DMS53 (cell line): ENCODE measurements at regions not wholly inside any gene's neighbourhood (a gene's known extent, or its start where the extent isn't known, plus 50 kb on each side); places are given as distances from the start of the nearest gene placed in this dataset.
"Not testable (repeated sequence)": the region's sequence is repeated elsewhere in the genome, so short reads cannot be mapped to it uniquely, and the experiment has no call there.

ENCODE experiments used
- DNase-seq: peaks from one replicate; lab custom pipeline; 2025; lab: John Stamatoyannopoulos, UW

DNA sequence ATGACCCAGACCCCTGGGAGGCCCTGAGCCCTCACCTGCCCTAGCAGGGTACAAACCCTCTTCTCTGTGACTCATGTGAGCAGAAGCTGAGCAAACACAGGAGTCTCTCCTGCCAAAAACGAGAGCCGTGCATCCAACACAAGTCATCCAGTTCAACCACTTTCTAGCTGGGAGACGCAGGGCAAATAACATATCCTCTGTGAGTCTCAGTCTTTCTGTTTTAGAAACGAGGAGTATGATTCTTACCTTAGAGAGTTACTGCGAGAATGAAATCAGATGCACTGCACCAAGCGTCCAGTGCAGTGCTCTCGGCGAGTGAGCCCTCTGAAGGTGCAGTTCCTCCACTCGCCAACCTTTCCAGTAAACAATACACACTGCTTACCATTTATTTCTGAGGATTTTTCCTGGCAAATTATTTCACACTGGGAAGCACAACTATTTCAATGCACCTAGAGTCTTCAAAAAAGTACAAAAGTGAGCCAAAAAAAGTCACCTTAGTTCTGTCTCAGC is 331.8 kb upstream of the MYT1L start:
- no peak for DNase-seq

DNA sequence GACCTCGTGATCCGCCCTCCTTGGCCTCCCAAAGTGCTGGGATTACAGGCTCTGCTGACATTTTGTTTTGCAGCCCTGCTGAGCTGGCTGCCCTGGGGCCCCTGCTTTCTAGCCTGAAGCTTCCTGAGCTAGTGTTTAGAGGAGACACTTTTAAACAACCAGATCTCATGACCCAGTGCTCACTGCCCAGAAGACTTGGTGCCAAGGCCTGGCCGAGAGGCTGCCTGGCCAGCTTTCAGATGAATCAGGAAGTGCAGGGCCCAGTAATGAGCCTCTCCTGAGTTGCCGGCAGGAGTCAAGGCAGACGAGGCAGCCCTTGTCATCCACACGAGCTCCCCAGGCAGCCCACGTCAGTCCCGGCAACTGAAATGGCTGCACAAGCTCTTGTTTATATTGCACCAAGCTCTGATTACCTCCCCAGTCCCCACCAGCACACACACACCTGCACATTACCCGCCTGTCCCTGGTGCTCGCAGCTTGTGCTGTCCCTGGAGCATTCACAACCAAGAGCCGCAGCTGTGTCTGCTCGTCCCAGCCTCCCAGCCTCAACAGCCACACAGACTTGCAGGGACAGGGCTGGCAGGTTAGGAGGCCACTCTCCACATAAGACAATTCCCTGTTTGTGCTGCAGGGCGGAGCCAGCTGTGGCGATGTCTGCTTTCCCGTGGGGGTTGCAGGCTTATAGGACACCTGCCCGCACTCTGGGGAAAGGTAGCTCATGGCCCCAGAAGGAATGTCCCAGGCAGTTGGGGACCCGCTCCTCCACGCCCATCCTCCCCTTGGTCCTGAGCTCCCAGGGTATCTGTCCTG is 331.2 kb upstream of the MYT1L start:
- DNase-seq = no peak

DNA sequence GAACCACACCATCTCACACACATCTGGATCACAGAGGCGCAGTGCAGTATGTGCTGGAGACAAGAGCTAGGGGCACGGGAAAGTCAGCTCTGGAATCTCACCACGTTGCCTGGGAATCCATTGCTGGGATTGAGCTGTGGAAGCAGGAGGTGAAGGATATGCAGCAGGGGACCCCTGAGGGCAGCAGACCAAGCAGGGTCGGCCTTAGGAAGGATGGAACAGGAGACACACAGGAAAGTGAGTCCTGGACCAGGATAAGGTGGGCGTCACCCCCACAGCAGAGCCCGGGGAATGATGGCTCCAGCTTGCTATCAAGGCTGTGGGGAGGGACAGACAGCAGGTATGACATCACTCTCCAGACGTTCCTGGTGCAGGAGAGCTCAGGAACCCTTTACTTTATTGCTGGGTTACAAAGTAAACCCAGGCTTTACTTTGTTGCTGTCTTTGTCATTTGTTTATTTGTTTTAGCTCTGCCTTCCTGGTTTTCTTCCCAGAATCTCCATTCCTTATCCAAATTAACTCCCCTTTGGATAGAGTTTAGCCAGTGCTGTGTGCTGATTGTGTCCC is 329.8 kb upstream of the MYT1L start:
- DNase-seq = no peak

DNA sequence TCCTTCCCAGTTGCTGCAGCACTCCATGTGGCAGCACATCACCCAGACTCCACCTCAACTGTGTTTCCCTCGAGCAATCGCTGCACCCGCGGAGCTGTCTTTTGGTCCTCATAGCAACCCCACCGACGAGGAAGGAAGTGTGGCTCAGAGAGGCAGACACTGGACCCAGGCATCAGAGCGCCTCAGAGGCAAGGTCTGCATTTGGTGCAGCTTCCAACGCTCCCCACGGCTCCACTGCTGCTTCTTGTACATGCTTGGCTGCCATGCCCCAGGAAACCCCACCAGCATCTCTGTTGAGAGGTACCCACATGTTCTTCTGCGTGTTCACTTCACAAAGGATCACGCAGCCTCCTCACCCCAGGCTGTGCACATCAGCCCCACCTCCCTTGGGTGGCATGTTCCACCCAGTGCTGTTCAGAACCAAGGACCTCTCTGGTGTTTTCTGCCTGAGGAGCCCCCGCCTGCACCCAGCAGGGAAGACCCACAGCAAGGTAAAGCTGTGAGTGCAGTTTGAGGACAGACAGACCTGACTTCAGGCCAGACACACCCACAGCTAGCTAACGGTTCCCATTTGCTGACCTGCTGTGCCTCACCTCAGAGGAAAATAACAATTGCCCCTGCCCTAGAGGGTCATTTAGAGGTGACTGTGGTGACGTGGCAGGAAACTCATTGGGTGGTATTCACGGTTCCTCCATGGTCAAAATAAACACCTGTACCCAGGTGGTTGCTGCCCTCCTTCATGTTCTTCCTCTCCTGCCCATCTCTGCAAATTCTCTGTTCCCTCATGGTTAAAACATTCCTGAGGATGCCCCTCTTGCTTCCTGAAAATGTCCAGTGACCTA is 326.3 kb upstream of the MYT1L start:
- DNase-seq = no peak

DNA sequence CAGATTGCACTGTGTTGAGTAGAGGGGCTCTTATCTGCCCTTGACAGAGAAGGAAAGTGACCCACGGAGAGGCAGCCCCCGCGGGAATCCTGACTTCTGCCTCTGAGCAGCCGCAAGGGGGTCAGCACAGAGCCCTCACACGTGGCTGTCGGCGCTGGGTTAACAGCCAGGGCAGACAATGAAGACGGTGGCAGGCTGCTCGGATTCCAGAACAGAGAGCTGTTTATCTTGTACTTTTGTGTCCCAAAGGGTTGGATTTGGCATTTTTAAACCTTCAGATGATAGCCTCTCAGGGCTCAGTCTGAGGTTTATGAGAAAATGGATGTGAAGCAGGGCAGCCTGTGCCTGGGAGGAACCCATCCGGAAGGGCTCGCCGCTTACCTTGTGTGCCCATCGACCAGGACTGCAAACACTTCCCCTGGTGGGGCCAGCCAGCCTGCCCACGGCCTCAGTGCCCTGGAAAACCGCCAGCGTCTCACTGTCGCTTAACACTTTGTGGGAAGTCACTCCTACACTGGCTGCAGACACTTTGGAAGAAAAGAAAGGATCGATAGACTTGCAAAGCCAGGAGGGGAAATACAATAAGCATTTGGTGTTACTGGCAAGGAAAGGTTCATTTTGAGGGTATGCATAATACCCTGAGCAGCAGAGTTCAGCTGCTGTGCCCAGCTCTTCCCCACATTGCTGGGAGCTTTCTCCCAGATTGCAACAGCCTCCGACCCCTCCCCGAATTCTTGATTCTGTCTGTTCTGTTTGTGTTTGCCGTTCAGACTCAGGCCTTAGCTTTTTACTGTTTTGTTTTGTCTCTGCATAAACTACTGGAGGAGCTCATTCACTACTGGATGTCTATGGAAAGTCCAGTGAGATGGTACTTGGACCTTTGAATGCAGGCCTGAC is 325.3 kb upstream of the MYT1L start:
- no peak for DNase-seq

DNA sequence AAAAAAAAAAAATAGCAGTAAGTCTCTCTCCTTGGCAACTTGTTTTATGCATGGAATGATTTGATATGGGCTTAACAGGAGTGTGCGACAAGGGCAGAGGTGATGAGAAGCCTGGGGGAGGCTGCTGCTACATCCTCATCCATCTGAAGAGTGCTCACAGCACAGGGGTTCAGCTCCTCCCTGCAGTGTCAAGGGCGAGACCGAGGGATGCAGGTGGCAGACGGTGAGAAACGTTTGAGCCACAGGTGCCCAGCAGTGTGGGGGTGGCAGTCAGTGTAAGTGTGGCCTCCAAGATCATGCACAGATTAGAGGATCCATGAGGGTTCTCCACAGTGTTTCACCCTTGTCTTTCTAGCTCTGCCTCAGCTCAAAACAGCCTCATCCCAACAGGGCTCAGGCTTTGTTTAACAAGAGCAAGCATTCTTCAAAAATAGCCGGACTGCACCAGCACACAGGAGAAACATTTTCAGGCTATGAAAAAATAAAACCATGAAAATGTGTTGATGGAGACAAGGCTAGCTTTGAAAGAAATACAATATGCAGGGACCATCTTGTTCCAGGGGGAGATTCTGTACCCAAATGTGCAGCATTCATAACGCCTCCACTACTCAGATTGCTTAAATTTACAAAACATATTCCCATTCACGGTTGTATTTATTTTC is 324.5 kb upstream of the MYT1L start:
- DNase-seq = no peak

DNA sequence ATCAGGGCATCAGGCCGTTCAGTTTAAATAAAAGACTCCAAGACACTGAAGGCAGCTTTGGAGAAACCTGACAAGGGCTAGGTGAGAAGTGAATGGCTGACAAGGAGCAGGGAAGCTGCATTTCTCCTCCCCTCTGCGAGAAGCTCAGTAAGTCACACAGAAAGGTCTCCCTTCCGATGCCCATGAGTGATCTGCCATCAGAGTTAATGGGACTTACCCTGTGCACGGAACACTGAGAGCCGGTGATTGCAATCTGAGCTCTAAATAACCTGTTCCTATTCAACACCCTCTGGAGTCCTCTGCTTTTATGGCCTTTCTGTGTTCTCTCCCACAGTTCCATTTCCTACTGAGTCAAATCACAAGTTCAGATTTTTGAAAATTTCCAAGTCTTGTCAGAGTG is 322.2 kb upstream of the MYT1L start:
- DNase-seq = no peak

DNA sequence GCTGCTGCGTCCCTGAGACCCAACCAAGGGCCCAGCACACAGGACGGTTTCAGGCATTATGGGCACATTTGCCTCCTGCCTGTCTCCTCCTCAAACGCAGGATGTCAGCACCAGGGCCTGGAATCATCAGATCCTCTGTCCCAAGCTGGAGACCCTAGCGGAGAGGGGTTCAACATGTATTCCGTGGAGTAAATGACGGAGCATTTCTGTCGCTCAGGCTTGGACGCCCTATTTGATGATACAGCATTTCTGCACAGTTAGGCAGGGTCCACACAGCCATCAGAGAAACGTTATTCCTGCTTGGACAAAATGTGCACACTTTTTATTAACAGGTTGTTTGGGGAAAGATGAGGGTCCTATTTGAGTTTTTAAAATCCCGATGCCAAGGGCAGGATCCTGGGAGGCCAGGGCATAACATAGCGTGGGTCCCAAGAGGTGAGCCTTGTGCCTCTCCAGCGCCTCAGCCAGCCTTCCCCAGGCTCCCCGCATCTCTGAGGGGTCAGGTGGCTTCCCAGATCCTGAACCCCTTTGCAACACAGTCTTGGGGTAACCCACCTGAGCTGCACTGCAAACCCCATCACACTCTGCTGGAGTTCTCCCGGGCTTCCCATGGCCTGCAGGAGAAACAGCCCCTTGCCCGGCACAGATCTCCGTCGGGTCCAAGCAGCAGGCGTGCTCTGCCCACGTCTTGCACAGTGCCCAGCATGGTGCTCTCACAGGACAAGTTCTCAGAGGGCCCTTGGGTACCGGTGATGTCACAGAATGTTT is 319.7 kb upstream of the MYT1L start:
- no peak for DNase-seq

DNA sequence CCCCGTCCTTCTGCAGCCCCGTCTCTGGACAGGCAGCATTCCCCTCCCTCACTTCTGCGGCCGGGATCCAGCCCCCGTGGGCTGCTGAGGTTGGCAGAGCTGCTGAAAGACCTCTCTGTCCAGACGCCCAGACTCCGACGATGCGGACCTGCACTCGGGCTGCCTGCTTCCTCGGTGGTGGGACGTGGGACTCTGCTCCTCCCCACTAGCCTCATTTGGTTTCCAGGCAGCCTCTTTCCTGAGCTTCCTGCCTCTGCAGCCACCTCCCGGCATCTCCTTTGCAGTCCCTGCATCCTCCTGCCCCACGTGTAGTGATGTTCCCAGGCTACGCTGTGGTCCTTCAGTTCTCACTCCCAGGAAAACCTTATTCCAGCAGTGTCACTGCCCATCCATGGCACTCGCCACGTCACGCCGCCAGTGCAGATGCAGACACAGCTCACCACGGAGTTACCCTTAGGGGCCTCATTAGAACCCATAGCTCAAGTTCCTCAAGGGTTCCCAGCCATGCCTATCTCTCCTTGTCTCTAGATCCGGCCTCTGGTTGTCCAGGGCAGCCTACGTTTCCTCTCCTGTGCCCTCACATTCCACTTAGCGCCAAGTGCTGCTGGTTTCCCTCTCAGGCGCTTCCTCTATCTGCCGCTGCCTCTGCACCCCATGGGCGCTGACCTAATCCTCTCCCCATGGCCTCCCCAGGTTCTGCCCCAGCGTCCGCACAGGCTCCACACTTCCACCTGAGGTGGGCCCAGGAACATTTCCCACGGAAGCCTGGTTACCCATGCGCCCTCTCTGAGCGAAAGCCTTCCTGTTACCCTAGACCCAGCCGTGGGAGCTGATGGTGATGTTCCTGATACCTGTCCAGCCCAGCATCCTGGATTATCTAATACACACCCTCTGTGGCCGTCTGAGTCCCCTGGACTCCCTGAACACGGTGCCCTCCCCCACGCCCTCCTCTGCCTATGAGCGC is 318.3 kb upstream of the MYT1L start:
- no peak for DNase-seq

DNA sequence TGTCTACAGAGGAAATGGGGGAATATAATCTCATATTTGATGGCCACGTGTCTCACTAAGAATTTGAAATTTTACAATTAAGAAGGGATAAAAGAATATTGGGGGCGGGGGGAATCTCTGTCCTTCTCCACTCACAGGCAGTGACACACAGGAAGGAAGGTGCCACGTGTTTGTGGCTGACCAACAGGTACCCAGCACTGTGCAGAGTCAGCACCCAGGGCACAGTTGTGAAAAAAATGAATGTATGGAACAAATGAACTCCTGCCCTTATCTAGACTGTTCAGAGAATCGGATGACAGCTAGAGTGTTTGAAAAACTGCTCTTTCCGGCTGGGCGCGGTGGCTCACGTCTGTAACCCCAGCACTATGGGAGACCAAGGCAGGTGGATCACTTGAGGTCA is 317.0 kb upstream of the MYT1L start:
- DNase-seq = no peak

DNA sequence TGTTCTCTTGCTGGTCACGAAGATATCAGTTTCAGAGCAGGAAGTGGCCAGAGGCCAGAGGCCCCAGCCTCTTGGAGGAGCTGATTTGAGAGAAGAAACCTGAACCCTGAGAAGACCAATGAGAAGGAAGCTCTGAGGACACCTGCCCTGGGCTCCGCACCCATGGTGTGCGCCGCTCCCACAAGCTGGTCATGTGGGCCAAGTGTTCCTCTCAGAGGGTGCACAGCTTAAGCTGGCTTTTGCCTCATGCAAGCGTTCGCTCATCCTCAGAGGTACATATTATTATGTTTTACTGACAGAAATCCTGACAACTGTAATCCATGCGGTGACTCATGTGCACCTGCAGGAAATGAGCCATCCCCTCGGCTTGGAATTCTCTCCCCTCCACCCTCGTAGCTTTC is 316.1 kb upstream of the MYT1L start:
- DNase-seq = peak; percentile 5

DNA sequence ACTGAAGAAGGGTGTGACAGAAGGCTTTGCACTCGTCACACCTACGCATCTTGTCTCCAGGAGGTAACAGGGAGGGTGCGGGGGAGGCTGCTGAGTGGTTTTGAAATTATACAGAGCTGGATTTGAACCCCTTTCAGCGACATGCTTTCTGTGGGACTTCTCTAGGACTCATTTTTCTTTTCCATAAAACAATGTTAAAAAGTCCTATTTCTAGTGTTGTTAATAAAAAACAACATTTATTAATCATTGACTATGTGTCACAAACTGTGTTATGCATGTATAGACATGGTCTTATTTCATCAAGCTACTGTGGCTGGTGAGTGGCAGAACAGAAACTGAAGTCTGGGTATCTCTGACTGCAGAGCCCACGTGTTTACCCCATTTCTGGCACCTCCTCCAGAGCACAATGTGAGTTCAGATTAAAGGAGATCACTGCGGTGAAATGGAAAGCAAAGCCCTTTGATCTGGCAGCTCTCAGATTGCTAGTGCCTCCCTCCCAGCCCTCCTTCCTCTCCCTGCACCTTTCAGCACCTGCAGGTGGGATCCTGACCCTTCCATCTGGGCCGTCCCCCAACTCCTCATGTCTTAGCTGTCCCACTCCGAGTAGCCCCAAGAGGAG is 315.5 kb upstream of the MYT1L start:
- DNase-seq = no peak

DNA sequence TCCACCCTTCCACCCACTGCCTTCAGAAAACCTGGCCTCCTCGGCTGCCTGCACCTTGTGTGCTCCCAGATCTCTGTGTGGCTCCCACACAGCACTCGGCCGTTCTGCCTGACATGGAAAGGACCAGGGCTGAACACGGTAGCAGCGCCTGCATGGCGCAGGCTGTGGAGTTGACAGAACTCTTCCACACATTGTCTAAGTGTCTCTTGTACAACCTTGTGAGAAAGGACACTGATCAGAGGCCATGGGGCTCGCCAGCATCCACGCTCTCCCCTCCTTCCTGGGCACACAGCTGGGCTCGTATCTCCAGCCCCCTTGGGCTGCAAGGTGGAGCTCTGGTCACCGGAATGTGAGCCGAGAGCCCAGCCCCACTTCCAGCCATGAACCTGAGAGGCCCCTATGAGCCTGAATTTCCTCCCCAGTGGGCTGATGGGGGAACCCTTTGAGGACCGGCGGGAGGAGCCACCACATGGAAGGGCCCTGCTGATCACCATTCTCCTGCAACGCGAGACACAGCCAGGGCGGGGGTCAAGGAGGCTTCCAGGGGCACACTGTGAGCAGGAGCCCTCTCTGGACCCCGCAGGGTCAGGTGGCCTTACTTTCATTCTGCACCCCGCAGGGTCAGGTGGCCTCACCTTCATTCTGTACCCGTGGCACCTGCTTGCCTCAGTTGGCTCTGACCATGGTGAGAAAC is 314.2 kb upstream of the MYT1L start:
- no peak for DNase-seq

DNA sequence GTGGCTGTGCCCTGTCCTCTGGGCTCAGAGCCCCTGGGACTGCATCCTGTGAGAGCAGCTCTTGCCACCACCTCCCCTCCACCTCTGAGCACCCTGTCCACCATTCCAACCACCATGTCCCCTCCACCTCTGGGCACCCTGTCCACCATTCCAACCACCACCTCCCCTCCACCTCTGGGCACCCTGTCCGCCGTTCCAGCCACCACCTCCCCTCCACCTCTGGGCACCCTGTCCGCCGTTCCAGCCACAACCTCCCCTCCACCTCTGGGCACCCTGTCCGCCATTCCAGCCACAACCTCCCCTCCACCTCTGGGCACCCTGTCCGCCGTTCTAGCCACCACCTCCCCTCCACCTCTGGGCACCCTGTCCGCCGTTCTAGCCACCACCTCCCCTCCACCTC is 313.7 kb upstream of the MYT1L start:
- not testable (repeated sequence) for DNase-seq

DNA sequence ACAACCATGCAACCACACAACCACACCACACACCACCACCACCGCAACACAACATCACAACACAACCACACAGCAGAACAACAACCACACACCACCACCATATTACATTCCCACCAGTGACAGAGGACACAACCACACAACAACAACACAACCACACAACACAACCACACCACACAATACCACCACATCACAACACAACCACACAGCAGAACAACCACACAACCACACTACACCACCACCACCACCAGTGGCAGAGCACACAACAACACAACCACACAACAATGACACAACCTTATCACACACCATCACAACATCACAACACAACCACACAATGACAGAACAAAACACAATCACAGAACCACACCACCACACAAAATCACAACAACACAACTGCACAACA is 313.0 kb upstream of the MYT1L start:
- no peak for DNase-seq

DNA sequence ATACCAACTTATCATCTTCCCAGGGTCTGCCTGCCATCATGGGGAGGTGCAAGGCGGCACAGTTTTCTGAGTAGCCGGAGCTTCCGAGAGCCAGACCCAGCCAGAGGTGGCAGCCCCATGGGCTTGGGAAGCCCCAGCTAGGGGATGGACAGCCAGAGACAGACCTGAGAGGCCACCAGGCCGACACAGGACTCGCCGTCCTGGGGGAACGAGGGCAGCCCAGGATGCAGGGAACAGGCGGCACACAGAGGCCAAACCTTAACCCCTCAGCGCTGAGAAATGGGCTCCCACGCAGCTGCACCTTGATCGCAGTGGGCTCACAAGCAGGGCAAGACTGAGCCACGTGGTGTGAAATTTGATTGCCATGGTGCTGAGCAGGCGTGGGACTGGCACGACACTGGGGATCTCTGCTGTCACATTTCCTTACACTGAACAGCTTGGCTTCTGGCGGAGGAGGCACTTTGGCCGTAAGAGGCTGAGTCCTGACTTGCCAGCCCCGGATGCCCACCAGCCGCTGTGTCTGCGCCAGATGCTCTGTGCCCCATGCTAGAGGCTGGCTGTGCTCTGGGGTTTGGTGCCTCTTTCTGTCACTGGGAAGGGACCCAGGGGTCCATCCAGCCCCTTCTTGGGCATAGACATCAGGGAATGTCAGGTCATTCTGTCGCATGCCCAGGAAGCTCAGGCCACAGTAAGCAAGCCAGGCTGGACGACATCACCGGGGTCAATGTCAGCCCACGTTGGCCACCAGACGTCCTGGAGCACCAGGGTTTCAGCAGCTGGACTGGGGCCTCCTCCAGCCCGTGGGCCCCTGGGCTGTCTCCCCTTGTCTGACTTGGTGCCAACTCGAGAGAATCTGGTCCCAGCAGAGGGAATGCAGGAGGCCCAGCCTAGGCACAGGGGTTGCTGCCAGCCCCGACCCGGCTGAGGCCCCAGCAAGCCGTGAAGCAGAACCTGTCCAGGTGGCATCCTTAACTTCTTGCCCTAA is 312.1 kb upstream of the MYT1L start:
- DNase-seq = no peak
